ENCODE measurements at regions not wholly inside any gene's neighbourhood (a gene's known extent, or its start where the extent isn't known, plus 50 kb on each side); places are given as distances from the start of the nearest gene placed in this dataset.

GRCh38 chr1:185593271-185593670 lies 140.9 kb upstream of the HMCN1 start:
- no peak overlapping the region for H3K27ac ChIP-seq (ENCODE audit: low read length)
- H3K4me1 ChIP-seq (ENCODE audit: low read length) = no peaks in the 10 kb centered on the region
- DNase-seq = no peak
- no peak overlapping the region for H3K9ac ChIP-seq (ENCODE audit: low read length)
- no peak overlapping the region for H3K4me3 ChIP-seq (ENCODE audit: low read length)
- H3F3A ChIP-seq (ENCODE audit: insufficient read depth, low read length) = no peaks in the 10 kb centered on the region
- H3K4me2 ChIP-seq (ENCODE audit: low read depth, low read length) = no peak overlapping the region
- no peaks in the 10 kb centered on the region for H3K9me3 ChIP-seq (replicated peaks; ENCODE audit: insufficient read depth, low read length)
- H4K20me1 ChIP-seq (ENCODE audit: insufficient read depth, low read length) = no peaks in the 10 kb centered on the region
- H3K27me3 ChIP-seq (replicated peaks; ENCODE audit: insufficient read depth, low read length) = no peaks in the 10 kb centered on the region
- no peak overlapping the region for H2AFZ ChIP-seq (ENCODE audit: low read length)
- no peaks in the 10 kb centered on the region for H3K36me3 ChIP-seq (replicated peaks; ENCODE audit: insufficient read depth, low read length)
- TF ChIP-seq CTCF (IDR thresholded peaks at IDR 0.05; ENCODE audit: low read length) (no peak), EZH2 (optimal IDR thresholded peaks at IDR 0.05; ENCODE audit: low read depth, low read length) (no peak), EZH2phosphoT487 (IDR thresholded peaks at IDR 0.05; ENCODE audit: low read length) (no peak)
- no peaks in the 10 kb centered on the region for H3K79me2 ChIP-seq (ENCODE audit: low read length)
- no peaks in the 10 kb centered on the region for H3K9me2 ChIP-seq (replicated peaks; ENCODE audit: insufficient read depth, low read length)

GRCh38 chr1:185585770-185586169 lies 148.4 kb upstream of the HMCN1 start:
- no peaks in the 10 kb centered on the region for H4K20me1 ChIP-seq (ENCODE audit: insufficient read depth, low read length)
- H3K36me3 ChIP-seq (replicated peaks; ENCODE audit: insufficient read depth, low read length) = no peaks in the 10 kb centered on the region
- no peak for TF ChIP-seq EZH2 (optimal IDR thresholded peaks at IDR 0.05; ENCODE audit: low read depth, low read length)
- no peak for TF ChIP-seq EZH2phosphoT487 (IDR thresholded peaks at IDR 0.05; ENCODE audit: low read length)
- TF ChIP-seq CTCF (IDR thresholded peaks at IDR 0.05; ENCODE audit: low read length) = no peak
- H3K9me3 ChIP-seq (replicated peaks; ENCODE audit: insufficient read depth, low read length) = no peaks in the 10 kb centered on the region
- no peak overlapping the region for H2AFZ ChIP-seq (ENCODE audit: low read length)
- no peak overlapping the region for H3K9ac ChIP-seq (ENCODE audit: low read length)
- H3K9me2 ChIP-seq (replicated peaks; ENCODE audit: insufficient read depth, low read length) = no peaks in the 10 kb centered on the region
- no peaks in the 10 kb centered on the region for H3K4me1 ChIP-seq (ENCODE audit: low read length)
- no peaks in the 10 kb centered on the region for H3K79me2 ChIP-seq (ENCODE audit: low read length)
- H3F3A ChIP-seq (ENCODE audit: insufficient read depth, low read length) = no peaks in the 10 kb centered on the region
- no peaks in the 10 kb centered on the region for H3K27me3 ChIP-seq (replicated peaks; ENCODE audit: insufficient read depth, low read length)
- no peak for DNase-seq
- no peak overlapping the region for H3K4me3 ChIP-seq (ENCODE audit: low read length)
- no peak overlapping the region for H3K4me2 ChIP-seq (ENCODE audit: low read depth, low read length)
- H3K27ac ChIP-seq (ENCODE audit: low read length) = no peak overlapping the region

GRCh38 chr1:185581961-185582725 lies 152.0 kb upstream of the HMCN1 start:
- TF ChIP-seq CTCF (IDR thresholded peaks at IDR 0.05; ENCODE audit: low read length) (no peak), EZH2 (optimal IDR thresholded peaks at IDR 0.05; ENCODE audit: low read depth, low read length) (no peak), EZH2phosphoT487 (IDR thresholded peaks at IDR 0.05; ENCODE audit: low read length) (no peak)
- H3K9me3 ChIP-seq (replicated peaks; ENCODE audit: insufficient read depth, low read length) = no peaks in the 10 kb centered on the region
- no peak for DNase-seq

More at GRCh38 chr1:185581961-185582725, 152.0 kb upstream of the HMCN1 start:
- Histone ChIP-seq H3K4me1 (ENCODE audit: low read length) (no peaks in the 10 kb centered on the region), H4K20me1 (ENCODE audit: insufficient read depth, low read length) (no peaks in the 10 kb centered on the region), H3K27ac (ENCODE audit: low read length) (no peak overlapping the region), H3K4me2 (ENCODE audit: low read depth, low read length) (no peak overlapping the region), H3K9me2 (replicated peaks; ENCODE audit: insufficient read depth, low read length) (no peaks in the 10 kb centered on the region), H3K27me3 (replicated peaks; ENCODE audit: insufficient read depth, low read length) (no peaks in the 10 kb centered on the region), H3F3A (ENCODE audit: insufficient read depth, low read length) (no peaks in the 10 kb centered on the region), H3K79me2 (ENCODE audit: low read length) (no peaks in the 10 kb centered on the region), H3K9ac (ENCODE audit: low read length) (no peak overlapping the region), H3K4me3 (ENCODE audit: low read length) (no peak overlapping the region), H3K36me3 (replicated peaks; ENCODE audit: insufficient read depth, low read length) (no peaks in the 10 kb centered on the region), H2AFZ (ENCODE audit: low read length) (no peak overlapping the region)
